Activated B cell treated with CpG ODN at 0.5 μM for 24 hours (primary cell): ENCODE measurements at regions not wholly inside any gene's neighbourhood (a gene's known extent, or its start where the extent isn't known, plus 50 kb on each side); places are given as distances from the start of the nearest gene placed in this dataset.

Experiments
- ATAC-seq: fragments of 200-7000 bp; cut with Tn5 transposase; one replicate; pipeline ENCODE4 v1.10.0; 2021; ENCODE audit warnings: low read depth, mild to moderate bottlenecking, moderate library complexity
- CTCF ChIA-PET: fragments of 350-600 bp; sonication (Branson Sonifier 250); formaldehyde crosslinking; loops from one replicate; lab custom pipeline; 2021; ENCODE audit warnings: antibody characterized with exemption; lab: Charles Lee
- POLR2A ChIA-PET: fragments of 350-600 bp; sonication (Branson Sonifier 250); formaldehyde crosslinking; loops from one replicate; lab custom pipeline; 2021; ENCODE audit warnings: antibody characterized with exemption; lab: Charles Lee
- DNase-seq: peaks from one replicate; pipeline ENCODE4 v3.0.0; 2022
- H3K27ac Mint-ChIP-seq: one replicate; pipeline ENCODE4 v1.8.0; 2020; ENCODE audit warnings: mixed read lengths
- H3K27me3 Mint-ChIP-seq: one replicate; pipeline ENCODE4 v1.8.0; 2021; ENCODE audit warnings: mixed read lengths
- H3K36me3 Mint-ChIP-seq: one replicate; pipeline ENCODE4 v1.8.0; 2021; ENCODE audit warnings: low read depth, mixed read lengths
- H3K4me1 Mint-ChIP-seq: one replicate; pipeline ENCODE4 v1.8.0; 2021; ENCODE audit warnings: mixed read lengths
- H3K4me3 Mint-ChIP-seq: one replicate; pipeline ENCODE4 v1.8.0; 2020; ENCODE audit warnings: mild to moderate bottlenecking, mixed read lengths
- H3K9me3 Mint-ChIP-seq: one replicate; pipeline ENCODE4 v1.8.0; 2020; ENCODE audit warnings: mixed read lengths
- CTCF ChIP-seq: fragments of 200-600 bp; IDR thresholded peaks from one replicate; pipeline ENCODE4 v1.8.0; 2022; ENCODE audit warnings: antibody characterized with exemption, mild to moderate bottlenecking
- intact Hi-C: fragments of 100-400 bp; cut with micrococcal nuclease; formaldehyde crosslinking; loops from one replicate; pipeline ENCODE4 v1.15.1; 2024

GRCh38 chr2:58435246-58435645 lies 194.1 kb upstream of the FANCL start:
- no peak overlapping the region for H3K4me3 Mint-ChIP-seq
- H3K9me3 Mint-ChIP-seq: no peaks in the 10 kb centered on the region
- intact Hi-C loops: no loop called here
- CTCF ChIA-PET: no interaction called here
- POLR2A ChIA-PET: no interaction called here
- ATAC-seq (no peak), DNase-seq (no peak)
- H3K27ac Mint-ChIP-seq: no peak overlapping the region
- no peak for TF ChIP-seq CTCF
- no peaks in the 10 kb centered on the region for H3K36me3 Mint-ChIP-seq
- H3K4me1 Mint-ChIP-seq: no peaks in the 10 kb centered on the region
- peaks cover 9% of the 10 kb centered on the region for H3K27me3 Mint-ChIP-seq

- Mint-ChIP-seq H3K9me3 (no peaks in the 10 kb centered on the region), H3K27me3 (peaks cover 10% of the 10 kb centered on the region), H3K36me3 (no peaks in the 10 kb centered on the region), H3K4me3 (no peak overlapping the region), H3K4me1 (no peaks in the 10 kb centered on the region), H3K27ac (no peak overlapping the region)
- ChIA-PET CTCF (no interaction called here), POLR2A (no interaction called here)
- intact Hi-C loops: no loop called here
- DNase-seq (no peak), ATAC-seq (no peak)
- no peak for TF ChIP-seq CTCF
Observed at GRCh38 chr2:58434692-58435091, 193.6 kb upstream of the FANCL start.

- Mint-ChIP-seq H3K9me3 (no peaks in the 10 kb centered on the region), H3K36me3 (no peaks in the 10 kb centered on the region), H3K27ac (no peak overlapping the region), H3K4me3 (no peak overlapping the region), H3K27me3 (peaks cover 21% of the 10 kb centered on the region), H3K4me1 (peaks cover 8% of the 10 kb centered on the region)
- DNase-seq: no peak
- POLR2A ChIA-PET: no interaction called here
- intact Hi-C loops: no loop called here
- ATAC-seq: no peak
- TF ChIP-seq CTCF: no peak
- CTCF ChIA-PET: no interaction called here
Observed at GRCh38 chr2:58432491-58433170, 191.5 kb upstream of the FANCL start.

- no peak for TF ChIP-seq CTCF
- peak overlapping the region; percentile 64 for H3K4me3 Mint-ChIP-seq
- peaks cover 36% of the 10 kb centered on the region for H3K27me3 Mint-ChIP-seq
- H3K9me3 Mint-ChIP-seq: no peaks in the 10 kb centered on the region
- intact Hi-C loops: no loop called here
- peaks cover 14% of the 10 kb centered on the region for H3K4me1 Mint-ChIP-seq
- no peaks in the 10 kb centered on the region for H3K36me3 Mint-ChIP-seq
- no peak overlapping the region for H3K27ac Mint-ChIP-seq
- ATAC-seq (no peak), DNase-seq (no peak)
- CTCF ChIA-PET: no interaction called here
- POLR2A ChIA-PET: no interaction called here
Observed at GRCh38 chr2:58429014-58429875, 188.1 kb upstream of the FANCL start.
